Erythroblast (primary cell): ENCODE measurements at regions not wholly inside any gene's neighbourhood (a gene's known extent, or its start where the extent isn't known, plus 50 kb on each side); places are given as distances from the start of the nearest gene placed in this dataset.

ENCODE experiments used
- DNase-seq, 2 experiments: peaks; one replicate each; lab custom pipeline; 2025; lab: John Stamatoyannopoulos, UW
- GATA1 ChIP-seq: IDR thresholded peaks from 2 replicates; pipeline ENCODE4 v1.6.1; 2011; ENCODE audit warnings: low read depth, mild to moderate bottlenecking, control low read depth, low read length, moderate library complexity
- POLR2A ChIP-seq: IDR thresholded peaks from 2 replicates; pipeline ENCODE4 v1.6.1; 2011; ENCODE audit warnings: mild to moderate bottlenecking, low read length

DNA sequence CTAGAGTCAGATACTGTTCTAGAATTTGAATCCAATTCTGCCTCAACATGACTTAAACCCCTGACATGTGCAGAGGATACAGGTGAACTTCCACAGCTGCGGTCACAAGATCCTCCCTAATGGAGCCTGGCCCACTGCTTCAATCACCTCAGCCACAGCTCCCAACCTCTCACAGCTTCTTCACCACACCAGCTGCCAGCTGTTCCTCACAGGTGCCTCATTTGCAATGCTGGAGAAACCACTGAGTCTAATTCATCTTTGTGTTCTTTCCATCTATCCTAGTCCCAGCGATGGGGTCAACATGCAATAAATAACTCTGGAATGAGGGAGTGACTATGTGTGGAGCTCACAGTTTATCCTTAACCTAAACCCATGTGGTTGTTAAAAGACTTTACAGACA, 72.0 kb upstream of the MAF start:
- no peak for TF ChIP-seq POLR2A
- no peak for TF ChIP-seq GATA1
- DNase-seq, result no peak

GRCh38 chr16:79668502-79668901, 68.0 kb upstream of the MAF start:
- no peak for DNase-seq
- TF ChIP-seq POLR2A (no peak), GATA1 (no peak)

DNA sequence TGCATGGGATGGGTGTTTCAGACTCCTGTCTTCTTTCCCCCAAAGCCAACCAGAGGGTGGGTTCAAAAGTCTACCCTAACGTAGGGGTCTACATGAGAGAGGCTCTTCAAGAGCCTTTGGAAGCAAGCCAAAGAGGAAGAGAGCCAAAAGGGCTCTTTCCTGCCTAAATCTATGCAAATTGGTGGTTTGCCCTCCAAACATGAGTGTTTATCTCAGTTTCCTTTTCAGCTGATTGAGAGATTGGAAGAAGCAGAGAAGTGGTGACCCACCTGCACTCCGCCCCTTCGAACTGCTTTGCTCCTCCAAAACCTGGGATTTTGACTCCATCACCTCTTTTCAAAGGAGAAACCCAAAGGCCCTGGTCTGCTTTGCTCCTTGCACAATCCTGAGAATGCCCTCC, 65.4 kb upstream of the MAF start:
- DNase-seq, result no peak
- TF ChIP-seq GATA1 (no peak), POLR2A (no peak)

DNA sequence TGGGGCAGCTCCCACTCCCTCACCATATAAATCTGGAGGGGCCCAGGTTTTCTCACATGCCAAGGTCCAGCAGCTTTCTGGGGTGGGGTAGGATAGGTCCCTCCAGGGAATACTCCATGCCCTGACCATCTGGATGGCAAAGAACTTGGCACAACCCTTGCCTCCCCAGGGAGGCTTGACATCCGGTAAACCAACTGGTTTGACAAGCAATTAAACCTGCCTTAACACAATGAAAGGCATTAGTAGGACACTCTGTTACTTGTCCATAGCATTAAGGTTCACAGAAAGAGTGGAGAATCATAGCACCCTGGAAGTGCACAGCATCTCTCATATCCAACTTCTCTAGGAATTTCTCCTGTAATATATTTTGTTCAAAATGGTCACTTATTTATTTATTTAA, 63.9 kb upstream of the MAF start:
- no peak for DNase-seq
- TF ChIP-seq POLR2A, result no peak
- no peak for TF ChIP-seq GATA1

- no peak for TF ChIP-seq POLR2A
- TF ChIP-seq GATA1, result no peak
Observed at GRCh38 chr16:79662669-79663313, 62.3 kb upstream of the MAF start.

DNA sequence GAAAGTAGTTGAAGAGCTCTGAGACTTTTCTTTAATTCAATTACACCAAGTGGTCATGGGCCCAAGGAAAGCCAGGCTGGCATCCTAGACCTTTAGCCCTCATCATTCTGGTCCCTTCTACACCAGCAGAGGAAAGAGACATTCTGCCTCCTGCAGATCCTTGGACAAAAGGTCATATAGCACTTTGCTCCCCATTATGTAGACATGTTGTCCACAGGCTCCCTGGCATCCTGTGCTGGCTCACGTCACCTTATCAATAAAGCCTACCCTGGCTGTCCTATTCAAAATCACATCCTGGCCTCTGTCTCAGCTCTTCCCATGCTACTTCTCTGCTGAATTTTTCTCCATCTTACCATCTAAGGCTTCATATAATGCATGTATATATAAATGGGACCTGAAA, 61.6 kb upstream of the MAF start:
- TF ChIP-seq GATA1 (no peak), POLR2A (no peak)
- no peak for DNase-seq

More at GRCh38 chr16:79662669-79663313, 62.3 kb upstream of the MAF start:
- DNase-seq, result no peak

DNA sequence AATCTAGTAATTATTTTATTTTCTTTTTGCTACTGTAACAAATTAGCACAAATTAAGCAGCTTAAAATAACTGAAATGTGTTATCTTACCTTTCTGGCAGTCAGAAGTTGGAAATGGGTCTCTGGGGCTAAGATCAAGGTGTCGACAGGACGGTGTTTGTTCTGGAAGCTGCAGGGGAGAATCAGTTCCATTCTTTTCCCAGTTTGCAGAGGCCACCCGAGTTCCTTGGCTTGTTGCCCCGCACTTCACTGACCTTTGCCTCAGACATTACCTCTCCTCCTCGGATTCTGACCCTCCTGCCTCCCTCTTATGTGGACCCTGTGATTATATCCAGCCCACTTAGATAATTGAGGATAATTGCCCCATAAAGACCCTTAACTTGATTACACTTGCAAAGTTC, 61.0 kb upstream of the MAF start:
- no peak for DNase-seq
- TF ChIP-seq GATA1, result no peak

GRCh38 chr16:79659344-79659743, 58.8 kb upstream of the MAF start:
- TF ChIP-seq POLR2A (no peak), GATA1 (no peak)

DNA sequence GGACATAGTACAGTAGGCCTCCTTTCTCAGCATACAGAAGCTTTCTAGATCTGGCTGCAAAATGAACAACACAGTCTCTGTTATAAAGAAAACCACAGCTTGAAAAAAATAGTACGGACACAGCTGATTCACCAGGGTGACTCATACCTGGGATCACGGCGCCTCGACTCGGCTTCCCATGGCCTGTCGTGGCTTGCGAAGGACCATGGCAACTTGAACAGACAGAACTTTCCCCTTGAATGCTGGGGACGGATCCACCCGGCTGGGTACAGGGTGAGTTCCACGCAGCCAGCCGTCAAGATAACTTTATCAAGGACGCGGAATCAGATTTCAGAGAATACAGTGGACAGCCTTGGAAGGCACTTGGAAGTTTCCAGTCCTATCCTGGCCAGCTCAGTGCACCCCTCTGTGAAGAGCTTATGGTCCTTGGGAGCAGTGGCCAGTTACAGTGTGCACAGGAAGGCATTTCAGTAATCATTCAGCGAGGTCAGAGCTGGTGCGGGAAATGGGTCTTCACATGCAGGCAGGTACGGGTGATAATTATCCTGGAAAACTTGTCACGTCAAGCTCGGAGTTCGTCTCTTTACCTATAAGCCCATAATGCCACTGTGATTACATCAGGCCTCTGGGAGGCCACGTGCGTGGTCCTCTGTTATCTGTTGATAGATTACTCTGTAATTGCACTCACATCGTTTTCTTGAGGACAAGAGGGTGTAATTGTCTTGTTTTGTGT, 57.9 kb upstream of the MAF start:
- TF ChIP-seq POLR2A (no peak), GATA1 (no peak)
- DNase-seq, result no peak

More at GRCh38 chr16:79659344-79659743, 58.8 kb upstream of the MAF start:
- no peak for DNase-seq

GRCh38 chr16:79656553-79657115, 56.1 kb upstream of the MAF start:
- no peak for TF ChIP-seq POLR2A
- no peak for TF ChIP-seq GATA1
- DNase-seq, result no peak

DNA sequence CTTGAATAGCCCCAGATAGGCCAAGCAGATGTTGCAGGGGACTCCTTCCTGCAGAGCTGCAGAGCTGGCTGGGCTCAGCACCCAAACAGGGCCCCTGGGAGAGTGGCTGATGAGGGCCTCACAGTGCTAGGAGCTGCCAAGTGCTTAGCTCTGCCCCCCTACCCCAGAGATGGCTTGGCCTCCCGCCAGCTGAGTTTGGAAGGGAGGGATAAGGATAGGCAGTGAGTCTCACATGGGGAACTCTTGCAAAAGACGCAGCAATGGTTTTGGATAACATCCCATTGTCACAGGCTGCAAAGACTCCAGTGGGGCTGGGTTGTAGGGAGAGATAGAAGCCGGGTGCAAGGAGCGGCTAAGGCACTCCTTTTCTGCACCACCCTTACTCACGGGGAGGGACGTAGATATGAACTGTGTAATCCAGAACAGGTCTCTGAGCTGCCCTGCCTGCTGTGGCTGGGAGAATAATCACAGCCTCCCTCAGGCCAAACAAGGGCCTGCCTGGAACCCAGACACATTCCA, 52.9 kb upstream of the MAF start:
- no peak for DNase-seq
- no peak for TF ChIP-seq GATA1
- TF ChIP-seq POLR2A, result no peak

DNA sequence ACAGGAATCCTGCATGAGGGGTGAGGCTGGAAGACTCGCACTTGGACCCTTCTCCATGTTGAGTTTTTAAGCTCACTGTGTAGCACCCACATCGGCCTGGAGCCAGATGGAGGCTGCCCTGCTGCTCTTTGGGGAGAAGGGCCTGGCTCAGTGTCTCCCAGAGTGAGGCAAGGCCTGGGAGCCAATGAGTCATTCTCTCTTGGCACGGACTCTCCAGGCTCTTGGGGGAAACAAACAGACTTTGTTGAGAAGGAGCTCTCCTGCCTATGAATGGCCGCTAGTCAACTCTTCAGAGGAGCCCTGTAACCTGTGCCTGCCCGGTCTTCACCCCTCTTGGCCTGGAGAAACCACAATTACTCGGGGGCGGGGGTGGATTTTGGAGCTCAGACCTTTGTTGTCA, 50.8 kb upstream of the MAF start:
- no peak for TF ChIP-seq POLR2A
- TF ChIP-seq GATA1, result no peak

More for the DNA sequence above, 50.8 kb upstream of the MAF start:
- DNase-seq, result no peak
